ENCODE measurements at regions not wholly inside any gene's neighbourhood (a gene's known extent, or its start where the extent isn't known, plus 50 kb on each side); places are given as distances from the start of the nearest gene placed in this dataset.

DNA sequence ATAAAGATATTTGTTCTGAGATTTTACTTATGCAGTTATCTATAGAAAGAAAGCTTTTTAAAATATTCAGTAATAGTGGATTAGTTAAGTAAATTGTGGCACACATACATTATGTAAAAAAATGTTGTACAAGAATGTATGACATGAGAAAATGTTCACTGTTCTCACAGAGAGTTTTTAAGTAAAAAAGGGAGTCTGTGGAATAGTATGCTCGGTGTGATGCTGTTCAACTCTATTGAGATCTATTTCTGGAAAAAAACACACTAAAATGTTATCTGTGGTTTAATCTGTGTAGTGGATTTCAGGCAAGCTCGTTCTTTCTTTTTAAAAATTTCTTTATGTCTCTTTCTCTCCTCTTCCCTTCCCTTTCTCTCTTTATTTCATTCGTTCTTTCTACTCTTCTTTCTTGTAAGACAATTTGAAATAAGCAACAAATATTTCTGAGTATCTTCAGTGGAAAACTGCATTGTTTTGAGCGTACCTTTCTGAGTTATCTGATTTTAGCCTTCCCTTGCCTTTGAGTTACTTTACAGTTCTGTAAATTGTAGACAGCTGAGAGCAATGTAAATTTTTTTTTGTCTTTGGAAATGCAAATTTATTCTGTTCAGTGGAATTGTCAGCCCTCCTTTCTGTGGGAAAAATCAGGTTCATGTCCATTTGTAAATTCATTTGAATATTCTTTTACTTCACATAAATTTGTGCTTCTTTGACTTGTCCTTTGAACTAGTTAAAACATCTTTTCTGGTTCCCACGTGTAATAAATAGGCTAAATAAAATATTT, 229.0 kb upstream of the NOX3 start:
- no peak overlapping the region for H3K9ac ChIP-seq (ENCODE audit: low read length)
- no peak overlapping the region for H3K4me3 ChIP-seq (ENCODE audit: low read length)
- H3K27me3 ChIP-seq (ENCODE audit: control insufficient read depth, insufficient read depth, low read length), result no peaks in the 10 kb centered on the region
- no peaks in the 10 kb centered on the region for H3K4me1 ChIP-seq (ENCODE audit: control insufficient read depth, insufficient read depth, low read length)
- no peak overlapping the region for H3K27ac ChIP-seq (ENCODE audit: low read depth, low read length)
- no peaks in the 10 kb centered on the region for H3K36me3 ChIP-seq (ENCODE audit: control insufficient read depth, insufficient read depth, low read length)

DNA sequence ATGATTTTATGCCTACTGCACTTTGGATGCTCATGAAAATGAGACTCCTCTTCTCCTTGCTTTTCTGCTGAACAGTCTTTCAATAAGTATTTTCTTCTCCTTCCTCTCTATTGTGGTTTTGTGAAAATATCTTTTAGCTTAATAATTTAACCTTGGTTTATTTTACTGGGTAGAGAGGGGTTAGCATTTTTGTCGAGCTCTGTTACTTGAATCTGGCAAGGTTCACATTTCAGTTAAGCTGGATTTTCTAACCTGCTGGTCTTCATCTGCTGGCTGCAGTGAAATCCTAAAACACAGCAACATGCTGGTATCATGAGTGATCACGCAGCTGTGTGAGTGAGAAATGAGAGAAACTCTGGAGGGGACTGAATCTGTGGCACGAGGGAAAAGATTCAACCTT, 222.7 kb upstream of the NOX3 start:
- H3K36me3 ChIP-seq (ENCODE audit: control insufficient read depth, insufficient read depth, low read length), result no peaks in the 10 kb centered on the region
- no peak overlapping the region for H3K4me3 ChIP-seq (ENCODE audit: low read length)
- no peaks in the 10 kb centered on the region for H3K27me3 ChIP-seq (ENCODE audit: control insufficient read depth, insufficient read depth, low read length)
- no peak overlapping the region for H3K27ac ChIP-seq (ENCODE audit: low read depth, low read length)
- no peak overlapping the region for H3K9ac ChIP-seq (ENCODE audit: low read length)
- H3K4me1 ChIP-seq (ENCODE audit: control insufficient read depth, insufficient read depth, low read length), result no peaks in the 10 kb centered on the region

- Histone ChIP-seq H3K27me3 (ENCODE audit: control insufficient read depth, insufficient read depth, low read length) (no peaks in the 10 kb centered on the region), H3K4me1 (ENCODE audit: control insufficient read depth, insufficient read depth, low read length) (no peaks in the 10 kb centered on the region), H3K27ac (ENCODE audit: low read depth, low read length) (no peak overlapping the region), H3K36me3 (ENCODE audit: control insufficient read depth, insufficient read depth, low read length) (no peaks in the 10 kb centered on the region), H3K9ac (ENCODE audit: low read length) (no peak overlapping the region), H3K4me3 (ENCODE audit: low read length) (no peak overlapping the region)
These were observed 220.7 kb upstream of the NOX3 start for GRCh38 chr6:155676346-155676745.

DNA sequence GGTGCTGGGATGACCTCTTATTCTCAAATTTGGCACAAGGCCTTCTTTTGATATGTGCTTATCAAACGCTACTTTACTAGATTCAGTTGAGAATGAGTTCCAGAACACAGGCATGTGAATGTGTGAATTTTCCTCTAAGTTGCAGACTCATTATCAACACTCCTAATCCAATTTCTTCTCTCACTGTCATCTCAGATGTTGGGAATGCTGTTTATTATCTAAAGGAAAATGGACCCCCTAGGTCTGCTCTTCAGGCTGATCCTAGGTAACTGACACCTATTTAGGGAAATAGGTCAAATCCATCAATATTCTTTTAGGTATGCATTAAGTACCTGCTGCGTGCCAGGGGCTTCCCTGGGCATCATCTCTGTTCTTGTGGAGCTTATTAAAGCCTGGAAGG, 215.0 kb upstream of the NOX3 start:
- H3K9ac ChIP-seq (ENCODE audit: low read length), result no peak overlapping the region
- H3K4me1 ChIP-seq (ENCODE audit: control insufficient read depth, insufficient read depth, low read length), result no peaks in the 10 kb centered on the region
- H3K27me3 ChIP-seq (ENCODE audit: control insufficient read depth, insufficient read depth, low read length), result no peaks in the 10 kb centered on the region
- H3K36me3 ChIP-seq (ENCODE audit: control insufficient read depth, insufficient read depth, low read length), result no peaks in the 10 kb centered on the region
- H3K4me3 ChIP-seq (ENCODE audit: low read length), result no peak overlapping the region
- H3K27ac ChIP-seq (ENCODE audit: low read depth, low read length), result no peak overlapping the region

DNA sequence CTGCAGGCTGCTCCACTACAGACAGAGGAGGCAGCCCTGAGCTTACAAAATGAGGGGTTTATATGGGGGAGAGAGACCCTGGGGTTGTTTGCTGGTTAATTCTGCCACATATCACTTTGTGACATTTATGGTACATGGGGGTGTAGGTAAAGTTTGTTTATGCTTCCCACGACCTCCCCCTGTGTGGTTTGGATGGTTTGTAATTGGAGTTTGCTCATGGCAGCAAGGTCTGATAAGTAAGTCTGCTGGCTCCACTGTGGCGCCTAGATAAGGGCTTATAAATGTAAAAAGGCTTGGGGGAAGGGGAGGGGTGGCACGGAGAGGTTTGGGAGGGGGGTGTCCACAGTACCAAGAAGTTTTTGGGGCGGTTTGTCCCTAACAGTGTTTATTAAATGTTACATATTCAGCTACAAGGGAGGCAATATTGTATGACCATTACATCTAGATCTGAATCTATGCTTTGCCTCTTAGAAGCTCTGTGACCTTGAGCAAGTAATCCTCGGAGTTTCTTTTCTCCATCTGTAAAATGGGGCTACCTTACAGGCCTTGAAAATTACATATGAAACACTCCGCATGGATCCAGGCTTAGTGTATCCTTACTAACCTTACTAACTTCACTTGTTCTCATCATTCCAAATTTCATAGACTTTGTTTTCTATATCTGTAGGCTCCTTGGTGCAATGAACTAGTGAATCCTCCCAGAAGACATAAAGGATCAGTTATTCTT, 204.8 kb upstream of the NOX3 start:
- Histone ChIP-seq H3K4me1 (ENCODE audit: control insufficient read depth, insufficient read depth, low read length) (no peaks in the 10 kb centered on the region), H3K4me3 (ENCODE audit: low read length) (no peak overlapping the region), H3K9ac (ENCODE audit: low read length) (no peak overlapping the region), H3K36me3 (ENCODE audit: control insufficient read depth, insufficient read depth, low read length) (no peaks in the 10 kb centered on the region), H3K27ac (ENCODE audit: low read depth, low read length) (no peak overlapping the region), H3K27me3 (ENCODE audit: control insufficient read depth, insufficient read depth, low read length) (no peaks in the 10 kb centered on the region)

DNA sequence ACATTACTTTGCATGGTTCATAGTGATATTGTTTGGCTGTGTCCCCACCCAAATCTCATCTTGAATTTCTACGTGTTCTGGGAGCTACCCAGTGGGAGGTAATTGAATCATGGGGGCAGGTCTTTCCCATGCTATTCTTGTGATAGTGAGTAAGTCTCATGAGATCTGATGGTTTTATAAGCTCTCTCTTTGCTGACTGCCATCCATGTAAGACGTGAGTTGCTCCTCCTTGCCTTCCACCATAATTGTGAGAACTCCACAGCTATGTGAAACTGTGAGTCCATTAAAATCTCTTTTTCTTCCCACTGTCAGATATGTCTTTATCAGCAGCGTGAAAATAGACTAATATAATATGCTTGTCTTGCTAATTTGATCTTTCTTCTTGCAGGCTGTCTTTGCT, 200.4 kb upstream of the NOX3 start:
- Histone ChIP-seq H3K27ac (ENCODE audit: low read depth, low read length) (no peak overlapping the region), H3K36me3 (ENCODE audit: control insufficient read depth, insufficient read depth, low read length) (no peaks in the 10 kb centered on the region), H3K4me3 (ENCODE audit: low read length) (no peak overlapping the region), H3K9ac (ENCODE audit: low read length) (no peak overlapping the region), H3K27me3 (ENCODE audit: control insufficient read depth, insufficient read depth, low read length) (no peaks in the 10 kb centered on the region), H3K4me1 (ENCODE audit: control insufficient read depth, insufficient read depth, low read length) (no peaks in the 10 kb centered on the region)

- H3K27ac ChIP-seq (ENCODE audit: low read depth, low read length), result no peak overlapping the region
- H3K4me3 ChIP-seq (ENCODE audit: low read length), result no peak overlapping the region
These were observed 198.8 kb upstream of the NOX3 start for GRCh38 chr6:155654474-155654873.

GRCh38 chr6:155648301-155648700, 192.7 kb upstream of the NOX3 start:
- Histone ChIP-seq H3K27me3 (ENCODE audit: control insufficient read depth, insufficient read depth, low read length) (no peaks in the 10 kb centered on the region), H3K9ac (ENCODE audit: low read length) (no peak overlapping the region), H3K36me3 (ENCODE audit: control insufficient read depth, insufficient read depth, low read length) (no peaks in the 10 kb centered on the region), H3K4me1 (ENCODE audit: control insufficient read depth, insufficient read depth, low read length) (no peaks in the 10 kb centered on the region), H3K27ac (ENCODE audit: low read depth, low read length) (no peak overlapping the region), H3K4me3 (ENCODE audit: low read length) (no peak overlapping the region)

More at GRCh38 chr6:155654474-155654873, 198.8 kb upstream of the NOX3 start:
- no peaks in the 10 kb centered on the region for H3K4me1 ChIP-seq (ENCODE audit: control insufficient read depth, insufficient read depth, low read length)
- H3K27me3 ChIP-seq (ENCODE audit: control insufficient read depth, insufficient read depth, low read length), result no peaks in the 10 kb centered on the region
- no peaks in the 10 kb centered on the region for H3K36me3 ChIP-seq (ENCODE audit: control insufficient read depth, insufficient read depth, low read length)
- H3K9ac ChIP-seq (ENCODE audit: low read length), result no peak overlapping the region

DNA sequence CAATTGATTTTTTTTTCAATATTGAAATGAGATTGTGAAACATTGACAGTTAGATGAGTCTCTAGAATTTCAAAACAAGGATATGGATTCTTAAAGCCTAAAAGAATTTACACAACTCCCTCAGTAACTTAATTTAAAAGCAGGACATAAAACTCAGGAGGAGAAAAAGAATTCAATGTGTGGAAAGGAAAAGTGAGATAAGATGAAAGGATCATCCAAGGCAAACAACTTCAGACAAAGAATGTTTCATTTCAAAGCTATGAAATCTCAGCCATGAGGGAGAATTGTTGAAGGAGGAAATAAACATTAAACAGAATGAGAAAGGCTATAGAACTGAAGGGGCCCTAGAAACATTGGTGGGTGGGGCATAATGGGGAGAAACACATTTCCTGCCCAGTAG, 191.7 kb upstream of the NOX3 start:
- Histone ChIP-seq H3K27ac (ENCODE audit: low read depth, low read length) (no peak overlapping the region), H3K4me1 (ENCODE audit: control insufficient read depth, insufficient read depth, low read length) (no peaks in the 10 kb centered on the region), H3K4me3 (ENCODE audit: low read length) (no peak overlapping the region), H3K36me3 (ENCODE audit: control insufficient read depth, insufficient read depth, low read length) (no peaks in the 10 kb centered on the region), H3K9ac (ENCODE audit: low read length) (no peak overlapping the region), H3K27me3 (ENCODE audit: control insufficient read depth, insufficient read depth, low read length) (no peaks in the 10 kb centered on the region)

- no peaks in the 10 kb centered on the region for H3K27me3 ChIP-seq (ENCODE audit: control insufficient read depth, insufficient read depth, low read length)
- no peaks in the 10 kb centered on the region for H3K36me3 ChIP-seq (ENCODE audit: control insufficient read depth, insufficient read depth, low read length)
- no peak overlapping the region for H3K27ac ChIP-seq (ENCODE audit: low read depth, low read length)
- H3K4me1 ChIP-seq (ENCODE audit: control insufficient read depth, insufficient read depth, low read length), result no peaks in the 10 kb centered on the region
- H3K4me3 ChIP-seq (ENCODE audit: low read length), result no peak overlapping the region
- H3K9ac ChIP-seq (ENCODE audit: low read length), result no peak overlapping the region
These were observed 190.8 kb upstream of the NOX3 start for GRCh38 chr6:155646443-155646842.

DNA sequence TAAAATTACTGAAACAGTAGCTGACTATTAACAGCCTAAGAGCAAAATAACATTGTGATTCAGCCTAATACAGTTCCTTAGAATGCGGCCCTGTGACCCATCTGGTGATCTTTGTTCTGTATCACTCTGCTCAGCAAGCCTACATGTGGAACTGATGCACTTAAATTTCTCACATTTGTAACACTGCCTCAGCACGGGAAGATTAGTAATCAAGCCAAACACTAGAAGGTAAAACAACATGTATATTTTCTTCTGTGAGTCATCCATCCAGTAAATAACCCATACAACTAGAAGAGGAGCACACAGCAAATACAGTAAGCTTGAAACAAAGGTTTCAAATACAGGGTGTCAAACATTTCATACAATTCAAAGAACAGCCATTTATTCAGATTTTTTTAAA, 189.7 kb upstream of the NOX3 start:
- Histone ChIP-seq H3K4me1 (ENCODE audit: control insufficient read depth, insufficient read depth, low read length) (no peaks in the 10 kb centered on the region), H3K4me3 (ENCODE audit: low read length) (no peak overlapping the region), H3K36me3 (ENCODE audit: control insufficient read depth, insufficient read depth, low read length) (no peaks in the 10 kb centered on the region), H3K27me3 (ENCODE audit: control insufficient read depth, insufficient read depth, low read length) (no peaks in the 10 kb centered on the region), H3K27ac (ENCODE audit: low read depth, low read length) (no peak overlapping the region), H3K9ac (ENCODE audit: low read length) (no peak overlapping the region)

DNA sequence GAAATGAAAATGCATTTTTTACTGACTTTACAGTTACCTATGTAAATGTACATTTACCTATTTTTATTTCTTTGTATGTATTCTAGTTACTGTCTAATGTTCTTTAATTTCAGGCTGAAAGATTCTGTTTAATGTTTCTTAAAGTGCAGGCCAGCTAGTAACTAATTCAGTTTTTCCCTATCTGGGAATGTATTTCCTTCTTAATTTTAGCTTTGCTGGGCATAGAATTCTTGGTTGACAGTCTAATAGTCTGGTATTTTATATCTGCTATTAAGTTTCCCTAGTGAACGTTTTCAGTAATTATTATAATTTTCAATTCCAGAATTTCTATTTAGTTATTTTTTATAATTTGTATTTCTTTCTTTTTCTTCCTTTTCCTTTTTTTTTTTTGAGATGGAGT, 186.0 kb upstream of the NOX3 start:
- Histone ChIP-seq H3K4me3 (ENCODE audit: low read length) (no peak overlapping the region), H3K27me3 (ENCODE audit: control insufficient read depth, insufficient read depth, low read length) (no peaks in the 10 kb centered on the region), H3K27ac (ENCODE audit: low read depth, low read length) (no peak overlapping the region), H3K4me1 (ENCODE audit: control insufficient read depth, insufficient read depth, low read length) (no peaks in the 10 kb centered on the region), H3K9ac (ENCODE audit: low read length) (no peak overlapping the region), H3K36me3 (ENCODE audit: control insufficient read depth, insufficient read depth, low read length) (no peaks in the 10 kb centered on the region)

DNA sequence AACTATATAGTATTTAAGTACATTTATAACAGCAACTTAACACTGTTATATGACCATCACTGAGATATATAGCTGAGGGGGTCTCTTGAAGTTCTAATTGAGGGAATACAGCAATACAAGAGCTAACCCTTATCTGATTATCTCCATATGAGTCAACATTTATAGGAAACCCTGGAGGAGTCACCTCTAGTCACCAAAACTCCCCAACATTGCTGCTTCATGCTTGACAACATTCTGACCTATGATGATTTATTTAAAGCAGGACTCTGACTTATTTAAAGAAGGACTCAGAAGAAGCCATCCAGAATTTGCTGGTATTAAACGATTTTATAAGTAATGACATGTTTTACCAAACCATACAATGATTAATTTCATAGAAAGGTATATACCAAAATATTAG, 182.6 kb upstream of the NOX3 start:
- H3K27ac ChIP-seq (ENCODE audit: low read depth, low read length), result no peak overlapping the region
- H3K36me3 ChIP-seq (ENCODE audit: control insufficient read depth, insufficient read depth, low read length), result no peaks in the 10 kb centered on the region
- no peak overlapping the region for H3K9ac ChIP-seq (ENCODE audit: low read length)
- H3K4me3 ChIP-seq (ENCODE audit: low read length), result no peak overlapping the region
- no peaks in the 10 kb centered on the region for H3K27me3 ChIP-seq (ENCODE audit: control insufficient read depth, insufficient read depth, low read length)
- H3K4me1 ChIP-seq (ENCODE audit: control insufficient read depth, insufficient read depth, low read length), result no peaks in the 10 kb centered on the region
